Body of pancreas (tissue), 4 donors: ENCODE measurements at regions not wholly inside any gene's neighbourhood (a gene's known extent, or its start where the extent isn't known, plus 50 kb on each side); places are given as distances from the start of the nearest gene placed in this dataset.

ENCODE experiments used
- ATAC-seq: fragments of 150-250 bp; one replicate; pipeline ENCODE4 v1.9.1; 2016
- DNase-seq, 4 donors: peaks; one replicate each; pipeline ENCODE4 v3.0.0-alpha.2; 2019
- H3K27ac ChIP-seq, 4 donors: fragments of 200-600 bp; sonication (generic); 1 replicate in 3 of 4; 2 replicates in 1 of 4; pipeline versions ENCODE4 v1.5.1 to v1.6.1; 2016 to 2019; ENCODE audit warnings: mild to moderate bottlenecking in 1 of 4, mixed read lengths in 1 of 4, moderate library complexity in 1 of 4
- H3K27me3 ChIP-seq, 2 donors: fragments of 200-600 bp; sonication (generic); one replicate each; pipeline ENCODE4 v1.6.0; 2016; ENCODE audit warnings: mild to moderate bottlenecking in 1 of 2
- H3K36me3 ChIP-seq, 2 donors: fragments of 200-600 bp; sonication (generic); replicated peaks in 1 of 2; 2 replicates each; pipeline ENCODE4 v1.5.1; 2016; ENCODE audit warnings: low read depth in 2 of 2; ENCODE audit not compliant: insufficient read depth in 1 of 2
- H3K4me1 ChIP-seq: fragments of 200-600 bp; sonication (generic); one replicate; pipeline ENCODE4 v1.6.0; 2016
- H3K4me3 ChIP-seq, 2 donors: fragments of 200-600 bp; sonication (generic); 1 replicate in 1 of 2; 2 replicates in 1 of 2; pipeline ENCODE4 v1.5.1; 2016 to 2019
- H3K9me3 ChIP-seq, 3 donors: fragments of 200-600 bp; sonication (generic); 1 replicate in 2 of 3; 2 replicates in 1 of 3; pipeline ENCODE4 v1.5.1; 2016
- POLR2A ChIP-seq, 3 donors: fragments of 450-650 bp; IDR thresholded peaks; one replicate each; pipeline ENCODE4 v1.6.1; 2016; ENCODE audit warnings: antibody characterized with exemption in 3 of 3, mild to moderate bottlenecking in 2 of 3
- WGBS, 2 donors: methylation state at CpG; one replicate each; pipeline ENCODE4 v1.1.5; 2017; 5-methylcytosine and 5-hydroxymethylcytosine counted together
- intact Hi-C: fragments of 100-400 bp; cut with DNase I; formaldehyde crosslinking; loops from one replicate; pipeline ENCODE4 v1.15.1; 2023
- TF ChIP-seq, protein P1 (sequence below), 7 experiments: fragments of 450-650 bp in 4 of 7; fragments of 200-600 bp in 3 of 7; sonication (generic) in 3 of 7; IDR thresholded peaks; one replicate each; pipeline ENCODE4 v1.5.1; 2016 to 2019; ENCODE audit warnings: antibody characterized with exemption in 7 of 7

DNA sequence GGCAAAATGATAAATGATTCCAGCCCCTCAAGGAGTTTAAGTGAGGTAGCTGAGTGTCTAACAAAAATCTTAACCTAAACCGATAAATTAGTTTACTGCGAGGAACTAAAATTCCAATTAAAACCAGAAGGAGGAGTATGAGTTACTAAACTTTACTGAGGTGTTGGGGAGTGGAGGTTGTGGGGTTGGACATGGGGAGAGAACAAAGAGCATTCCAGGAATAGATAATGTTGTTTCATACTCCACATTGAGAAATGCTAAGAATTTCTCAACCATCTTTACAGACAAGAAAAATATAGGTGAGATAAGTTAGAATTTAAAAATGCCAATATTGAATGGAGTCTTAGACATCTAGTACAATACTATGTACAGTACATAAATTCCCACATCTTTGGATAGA lies 488.6 kb downstream of the METTL15 start:
- H3K9me3 ChIP-seq: no peaks in the 10 kb centered on the region
- no peaks in the 10 kb centered on the region for H3K27me3 ChIP-seq
- H3K4me3 ChIP-seq: no peak overlapping the region
- no peaks in the 10 kb centered on the region for H3K36me3 ChIP-seq
- TF ChIP-seq, protein P1, sequence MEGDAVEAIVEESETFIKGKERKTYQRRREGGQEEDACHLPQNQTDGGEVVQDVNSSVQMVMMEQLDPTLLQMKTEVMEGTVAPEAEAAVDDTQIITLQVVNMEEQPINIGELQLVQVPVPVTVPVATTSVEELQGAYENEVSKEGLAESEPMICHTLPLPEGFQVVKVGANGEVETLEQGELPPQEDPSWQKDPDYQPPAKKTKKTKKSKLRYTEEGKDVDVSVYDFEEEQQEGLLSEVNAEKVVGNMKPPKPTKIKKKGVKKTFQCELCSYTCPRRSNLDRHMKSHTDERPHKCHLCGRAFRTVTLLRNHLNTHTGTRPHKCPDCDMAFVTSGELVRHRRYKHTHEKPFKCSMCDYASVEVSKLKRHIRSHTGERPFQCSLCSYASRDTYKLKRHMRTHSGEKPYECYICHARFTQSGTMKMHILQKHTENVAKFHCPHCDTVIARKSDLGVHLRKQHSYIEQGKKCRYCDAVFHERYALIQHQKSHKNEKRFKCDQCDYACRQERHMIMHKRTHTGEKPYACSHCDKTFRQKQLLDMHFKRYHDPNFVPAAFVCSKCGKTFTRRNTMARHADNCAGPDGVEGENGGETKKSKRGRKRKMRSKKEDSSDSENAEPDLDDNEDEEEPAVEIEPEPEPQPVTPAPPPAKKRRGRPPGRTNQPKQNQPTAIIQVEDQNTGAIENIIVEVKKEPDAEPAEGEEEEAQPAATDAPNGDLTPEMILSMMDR (IDR thresholded peaks at IDR 0.05): no peak
- TF ChIP-seq POLR2A (IDR thresholded peaks at IDR 0.05): no peak
- 88 to 93% methylated on average over 2 of the region's 2 CpGs for WGBS, 2 donors
- ATAC-seq: no peak
- H3K4me1 ChIP-seq: no peaks in the 10 kb centered on the region
- no peak for DNase-seq
- intact Hi-C loops: no loop called here
- H3K27ac ChIP-seq: no peak overlapping the region

DNA sequence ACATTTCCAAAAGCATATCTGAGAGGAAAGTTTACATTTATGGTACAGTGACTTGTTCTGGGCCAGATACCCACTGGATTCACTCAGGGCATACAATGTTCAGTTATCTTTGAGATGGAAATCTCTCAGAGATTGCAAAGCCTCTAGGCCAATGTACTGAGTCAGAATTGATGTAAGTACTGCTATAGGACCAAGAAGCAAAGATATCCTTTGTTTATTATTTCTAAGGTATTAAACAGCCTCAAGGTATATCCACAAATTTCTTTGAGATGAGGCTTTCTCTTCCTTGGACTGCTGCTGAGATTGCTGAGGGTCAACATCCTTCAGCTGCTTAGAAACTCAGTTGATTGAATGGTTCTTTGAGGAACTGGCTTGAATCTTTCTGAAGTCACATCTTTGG lies 484.0 kb downstream of the METTL15 start:
- ATAC-seq (no peak), DNase-seq (no peak)
- Histone ChIP-seq H3K36me3 (no peaks in the 10 kb centered on the region), H3K9me3 (no peaks in the 10 kb centered on the region), H3K27ac (no peak overlapping the region), H3K4me1 (no peaks in the 10 kb centered on the region), H3K4me3 (no peak overlapping the region), H3K27me3 (no peaks in the 10 kb centered on the region)
- intact Hi-C loops: no loop called here
- no peak for TF ChIP-seq POLR2A (IDR thresholded peaks at IDR 0.05)
- TF ChIP-seq, protein P1 (IDR thresholded peaks at IDR 0.05): no peak

DNA sequence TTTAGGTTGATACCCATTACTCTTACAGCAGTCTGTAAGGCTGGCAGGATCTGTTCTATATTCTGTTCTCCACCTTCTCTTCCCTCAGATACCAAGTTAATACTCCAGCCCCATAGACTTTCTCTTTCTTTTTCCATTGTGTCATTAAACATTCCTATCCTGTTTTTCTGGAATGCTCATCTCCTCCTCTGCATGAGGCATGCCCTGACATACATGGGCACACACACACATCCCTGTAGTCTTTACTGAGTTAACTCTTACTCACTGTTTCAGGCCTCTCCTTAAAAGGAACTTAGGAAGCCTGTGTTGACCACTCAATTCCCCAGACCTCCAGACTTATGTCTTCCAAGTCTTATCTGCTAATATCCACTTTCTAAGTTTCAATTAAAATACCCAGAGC lies 476.8 kb downstream of the METTL15 start:
- no peak overlapping the region for H3K4me3 ChIP-seq
- no peaks in the 10 kb centered on the region for H3K36me3 ChIP-seq
- no peaks in the 10 kb centered on the region for H3K27me3 ChIP-seq
- H3K27ac ChIP-seq: no peak overlapping the region
- DNase-seq (no peak), ATAC-seq (no peak)
- TF ChIP-seq, protein P1 (IDR thresholded peaks at IDR 0.05): no peak
- no peak for TF ChIP-seq POLR2A (IDR thresholded peaks at IDR 0.05)
- intact Hi-C loops: no loop called here
- no peaks in the 10 kb centered on the region for H3K4me1 ChIP-seq
- no peaks in the 10 kb centered on the region for H3K9me3 ChIP-seq

DNA sequence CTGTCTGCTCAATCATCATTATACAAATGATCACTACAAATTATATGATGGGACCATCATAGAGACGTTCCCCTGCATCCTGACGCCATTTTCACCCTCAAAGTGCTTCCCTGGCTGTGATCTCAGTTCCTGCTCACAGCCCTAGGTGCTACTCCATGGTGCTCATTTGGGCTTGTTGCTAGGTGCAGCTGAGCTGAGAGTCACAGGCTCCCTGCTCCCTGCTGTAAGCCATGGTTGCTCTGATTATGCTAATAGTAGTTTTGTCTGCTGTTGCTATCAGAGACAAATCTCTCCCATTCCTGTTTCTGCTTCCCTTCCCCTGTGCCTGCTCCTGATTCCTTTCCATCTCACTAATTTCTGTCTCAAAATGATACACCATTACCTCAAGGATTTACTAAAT lies 474.3 kb downstream of the METTL15 start:
- TF ChIP-seq, protein P1 (IDR thresholded peaks at IDR 0.05): no peak
- TF ChIP-seq POLR2A (IDR thresholded peaks at IDR 0.05): no peak
- Histone ChIP-seq H3K36me3 (no peaks in the 10 kb centered on the region), H3K9me3 (no peaks in the 10 kb centered on the region), H3K4me3 (no peak overlapping the region), H3K4me1 (no peaks in the 10 kb centered on the region), H3K27me3 (no peaks in the 10 kb centered on the region), H3K27ac (no peak overlapping the region)
- intact Hi-C loops: no loop called here
- no peak for ATAC-seq
- no peak for DNase-seq
- WGBS, 2 donors: 30 to 55% methylated on average over 2 of the region's 2 CpGs

DNA sequence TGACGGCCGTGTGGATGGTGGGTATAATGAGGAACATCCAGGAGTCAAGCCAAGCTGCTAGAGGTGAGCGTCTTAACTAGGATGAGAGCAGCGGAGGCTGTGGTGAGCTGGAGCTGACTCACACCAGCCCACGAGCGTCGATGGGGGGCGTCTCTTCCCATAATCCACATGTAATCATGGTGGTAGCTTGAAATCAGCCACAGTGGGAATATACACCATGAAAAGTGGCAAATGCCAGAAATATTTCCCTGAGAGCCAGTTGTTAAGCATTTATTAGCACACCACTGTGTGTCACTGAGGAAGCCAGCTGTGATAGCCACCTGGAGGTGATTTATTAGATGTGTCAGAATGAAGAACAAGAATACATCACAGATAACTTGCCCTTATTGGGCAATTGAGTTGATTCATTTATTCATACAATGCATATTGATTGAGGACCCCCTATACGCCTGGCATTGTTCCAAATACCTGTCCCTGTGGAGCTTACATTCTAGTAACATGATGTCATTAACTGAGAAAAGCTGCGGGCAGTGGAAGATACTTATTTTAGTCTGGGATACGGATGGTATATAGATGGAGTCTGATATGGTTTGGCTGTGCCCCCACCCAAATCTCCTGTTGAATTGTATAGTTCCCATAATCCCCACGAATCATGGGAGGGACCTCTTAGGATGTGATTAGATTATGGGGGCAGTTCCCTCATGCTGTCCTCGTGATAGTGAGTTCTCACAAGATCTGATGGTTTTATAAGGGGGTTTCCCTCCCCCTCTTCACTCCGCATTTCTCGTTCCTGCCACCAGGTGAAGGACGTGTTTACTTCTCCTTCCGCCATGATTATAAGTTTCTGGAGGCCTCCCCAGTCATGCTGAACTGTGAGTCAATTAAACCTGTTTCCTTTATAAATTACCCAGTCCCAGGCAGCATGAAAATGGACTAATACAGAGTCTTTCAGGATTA lies 473.4 kb downstream of the METTL15 start:
- no peaks in the 10 kb centered on the region for H3K4me1 ChIP-seq
- WGBS, 2 donors: 66 to 74% methylated on average over 17 of the region's 17 CpGs
- DNase-seq: no peak
- no peak for ATAC-seq
- H3K27me3 ChIP-seq: no peaks in the 10 kb centered on the region
- H3K27ac ChIP-seq: no peak overlapping the region
- intact Hi-C loops: no loop called here
- no peak overlapping the region for H3K4me3 ChIP-seq
- H3K9me3 ChIP-seq: no peaks in the 10 kb centered on the region
- no peaks in the 10 kb centered on the region for H3K36me3 ChIP-seq
- TF ChIP-seq, protein P1 (IDR thresholded peaks at IDR 0.05): no peak
- no peak for TF ChIP-seq POLR2A (IDR thresholded peaks at IDR 0.05)
